Omental fat pad (tissue), 3 donors: ENCODE measurements at regions not wholly inside any gene's neighbourhood (a gene's known extent, or its start where the extent isn't known, plus 50 kb on each side); places are given as distances from the start of the nearest gene placed in this dataset.

Experiments used
- ATAC-seq: fragments of 150-250 bp; one replicate; pipeline ENCODE4 v1.9.1; 2016; ENCODE audit warnings: mild to moderate bottlenecking, moderate library complexity; ENCODE audit not compliant: low FRiP score
- DNase-seq: peaks from one replicate; pipeline ENCODE4 v3.0.0-alpha.2; 2019; ENCODE audit warnings: low spot score
- CTCF ChIP-seq, 3 donors: fragments of 450-650 bp; IDR thresholded peaks; one replicate each; pipeline ENCODE4 v1.5.1; 2016 to 2017; ENCODE audit warnings: antibody characterized with exemption in 3 of 3, mild to moderate bottlenecking in 3 of 3, moderate library complexity in 2 of 3

- ATAC-seq = no peak
- no peak for TF ChIP-seq CTCF (IDR thresholded peaks at IDR 0.05)
- no peak for DNase-seq
These were observed 114.7 kb upstream of the GAP43 start for GRCh38 chr3:115508562-115508961.

- DNase-seq = no peak
- no peak for TF ChIP-seq CTCF (IDR thresholded peaks at IDR 0.05)
- ATAC-seq = peak; percentile 91
These were observed 110.5 kb upstream of the GAP43 start for GRCh38 chr3:115512565-115513415.

GRCh38 chr3:115513416-115513800, 109.9 kb upstream of the GAP43 start:
- DNase-seq (no peak), ATAC-seq (no peak)
- TF ChIP-seq CTCF (IDR thresholded peaks at IDR 0.05) = no peak

- DNase-seq (no peak), ATAC-seq (no peak)
- TF ChIP-seq CTCF (IDR thresholded peaks at IDR 0.05) = no peak
These were observed 105.8 kb upstream of the GAP43 start for GRCh38 chr3:115517457-115518050.

GRCh38 chr3:115518100-115518852, 105.0 kb upstream of the GAP43 start:
- peak; percentile 82 for ATAC-seq
- TF ChIP-seq CTCF (IDR thresholded peaks at IDR 0.05) = no peak
- peak; percentile 33 for DNase-seq

- ATAC-seq (no peak), DNase-seq (no peak)
- no peak for TF ChIP-seq CTCF (IDR thresholded peaks at IDR 0.05)
These were observed 103.1 kb upstream of the GAP43 start for GRCh38 chr3:115520241-115520640.
